Left ventricle myocardium inferior (tissue), 1 donor: ENCODE measurements at regions not wholly inside any gene's neighbourhood (a gene's known extent, or its start where the extent isn't known, plus 50 kb on each side); places are given as distances from the start of the nearest gene placed in this dataset.
"Not testable (repeated sequence)": the region's sequence is repeated elsewhere in the genome, so short reads cannot be mapped to it uniquely, and the experiment has no call there.

Experiments
- DNase-seq: peaks from one replicate; pipeline ENCODE4 v3.0.0-alpha.2; 2020
- H3K27ac ChIP-seq: fragments of 200-600 bp; replicated peaks from 2 replicates; pipeline ENCODE4 v1.8.0; 2021
- H3K27me3 ChIP-seq: fragments of 200-600 bp; 2 replicates; pipeline ENCODE4 v1.8.0; 2021; ENCODE audit warnings: low read depth
- H3K36me3 ChIP-seq: fragments of 200-600 bp; 2 replicates; pipeline ENCODE4 v1.8.0; 2021
- H3K4me1 ChIP-seq: fragments of 200-600 bp; 2 replicates; pipeline ENCODE4 v1.8.0; 2021
- H3K4me3 ChIP-seq: fragments of 200-600 bp; 2 replicates; pipeline ENCODE4 v1.8.0; 2021; ENCODE audit warnings: mild to moderate bottlenecking, moderate library complexity
- H3K9me3 ChIP-seq: fragments of 200-600 bp; replicated peaks from 2 replicates; pipeline ENCODE4 v1.8.0; 2021
- CTCF ChIP-seq: fragments of 200-600 bp; IDR thresholded peaks from 2 replicates; pipeline ENCODE4 v1.8.0; 2021; ENCODE audit warnings: antibody characterized with exemption, mild to moderate bottlenecking, borderline replicate concordance
- intact Hi-C: fragments of 100-400 bp; cut with micrococcal nuclease; formaldehyde crosslinking; loops from one replicate; pipeline ENCODE4 v1.11.0; 2022
- donor health status: DM: no; HTN: yes; CAD: no; lungs with severe emphysema.

GRCh38 chr14:26286081-26286912 is 311.5 kb downstream of the NOVA1 start:
- DNase-seq, result no peak
- no peak overlapping the region for H3K4me3 ChIP-seq
- H3K27ac ChIP-seq, result no peak overlapping the region
- no peak for TF ChIP-seq CTCF
- intact Hi-C loops, result no loop called here
- H3K9me3 ChIP-seq, result no peaks in the 10 kb centered on the region
- H3K36me3 ChIP-seq, result no peaks in the 10 kb centered on the region
- no peaks in the 10 kb centered on the region for H3K27me3 ChIP-seq
- H3K4me1 ChIP-seq, result no peaks in the 10 kb centered on the region

GRCh38 chr14:26282578-26282977 is 315.3 kb downstream of the NOVA1 start:
- H3K27me3 ChIP-seq, result no peaks in the 10 kb centered on the region
- no peak overlapping the region for H3K4me3 ChIP-seq
- H3K9me3 ChIP-seq, result no peaks in the 10 kb centered on the region
- intact Hi-C loops, result no loop called here
- no peaks in the 10 kb centered on the region for H3K36me3 ChIP-seq
- no peaks in the 10 kb centered on the region for H3K4me1 ChIP-seq
- no peak for TF ChIP-seq CTCF
- DNase-seq, result no peak
- H3K27ac ChIP-seq, result no peak overlapping the region

GRCh38 chr14:26282011-26282410 is 315.8 kb downstream of the NOVA1 start:
- H3K4me3 ChIP-seq, H3K9me3 ChIP-seq, H3K27me3 ChIP-seq, intact Hi-C loops, H3K36me3 ChIP-seq, H3K27ac ChIP-seq, DNase-seq, H3K4me1 ChIP-seq: not testable (repeated sequence)

GRCh38 chr14:26281280-26281998 is 316.4 kb downstream of the NOVA1 start:
- Histone ChIP-seq H3K4me1 (no peaks in the 10 kb centered on the region), H3K9me3 (no peaks in the 10 kb centered on the region), H3K27ac (no peak overlapping the region), H3K4me3 (no peak overlapping the region), H3K27me3 (no peaks in the 10 kb centered on the region), H3K36me3 (no peaks in the 10 kb centered on the region)
- no peak for DNase-seq
- no peak for TF ChIP-seq CTCF
- intact Hi-C loops, result no loop called here

GRCh38 chr14:26276757-26277156 is 321.1 kb downstream of the NOVA1 start:
- Histone ChIP-seq H3K4me3 (no peak overlapping the region), H3K4me1 (no peaks in the 10 kb centered on the region), H3K9me3 (peaks cover 14% of the 10 kb centered on the region), H3K27me3 (no peaks in the 10 kb centered on the region), H3K27ac (no peak overlapping the region), H3K36me3 (no peaks in the 10 kb centered on the region)
- no peak for TF ChIP-seq CTCF
- no peak for DNase-seq
- intact Hi-C loops, result no loop called here

- intact Hi-C loops, result no loop called here
- H3K4me3 ChIP-seq, result no peak overlapping the region
- no peak for DNase-seq
- no peaks in the 10 kb centered on the region for H3K36me3 ChIP-seq
- peaks cover 9% of the 10 kb centered on the region for H3K9me3 ChIP-seq
- H3K4me1 ChIP-seq, result no peaks in the 10 kb centered on the region
- no peaks in the 10 kb centered on the region for H3K27me3 ChIP-seq
- TF ChIP-seq CTCF, result no peak
- H3K27ac ChIP-seq, result no peak overlapping the region
Measured at GRCh38 chr14:26265170-26265685, 332.6 kb downstream of the NOVA1 start.
